PC-3 (cell line): ENCODE measurements at regions not wholly inside any gene's neighbourhood (a gene's known extent, or its start where the extent isn't known, plus 50 kb on each side); places are given as distances from the start of the nearest gene placed in this dataset.
"Not testable (repeated sequence)": the region's sequence is repeated elsewhere in the genome, so short reads cannot be mapped to it uniquely, and the experiment has no call there.

Experiments used
- ATAC-seq: fragments of 200-7000 bp; cut with Tn5 transposase; 2 replicates; pipeline ENCODE4 v1.9.1; 2020; ENCODE audit warnings: mild to moderate bottlenecking, moderate library complexity
- BruUV-seq: library from RNA; stranded (reverse); fragments of 400-500 nt; replicated peaks from 2 replicates; lab custom pipeline; 2021; lab: Mats Ljungman, UMichigan
- CTCF ChIA-PET: fragments of 300-600 bp; sonication (Branson Sonifier 250); formaldehyde crosslinking; loops from one replicate; lab custom pipeline; 2022; ENCODE audit warnings: antibody characterized with exemption; lab: Charles Lee
- POLR2A ChIA-PET: fragments of 300-600 bp; sonication (Branson Sonifier 250); formaldehyde crosslinking; loops from one replicate; lab custom pipeline; 2022; ENCODE audit warnings: antibody characterized with exemption; ENCODE audit not compliant: unreplicated experiment; lab: Charles Lee
- DNase-seq: peaks from one replicate; pipeline ENCODE4 v3.0.0-alpha.2; 2015
- H2AFZ ChIP-seq: fragments of 300-600 bp; sonication (generic); 2 replicates; pipeline ENCODE4 v1.6.0; 2016; ENCODE audit warnings: antibody characterized with exemption, low read length
- H3F3A ChIP-seq: fragments of 300-600 bp; sonication (generic); one replicate; pipeline ENCODE4 v1.6.0; 2017; ENCODE audit warnings: antibody characterized with exemption, low read length, control low read depth, mild to moderate bottlenecking; ENCODE audit not compliant: unreplicated experiment
- H3K27ac ChIP-seq: fragments of 300-600 bp; sonication (generic); 2 replicates; pipeline ENCODE4 v1.5.1; 2016; ENCODE audit warnings: mild to moderate bottlenecking, low read length
- H3K27me3 ChIP-seq: fragments of 300-600 bp; sonication (generic); 2 replicates; pipeline ENCODE4 v1.6.1; 2016; ENCODE audit warnings: low read length, mixed read lengths
- H3K36me3 ChIP-seq: fragments of 300-600 bp; sonication (generic); 2 replicates; pipeline ENCODE4 v1.6.1; 2016; ENCODE audit warnings: low read depth, mixed run types, low read length, mixed read lengths
- H3K4me1 ChIP-seq: fragments of 300-600 bp; sonication (generic); 2 replicates; pipeline ENCODE4 v1.5.1; 2016; ENCODE audit warnings: low read length; ENCODE audit not compliant: insufficient read depth
- H3K4me2 ChIP-seq: fragments of 300-600 bp; sonication (generic); 2 replicates; pipeline ENCODE4 v1.6.0; 2016; ENCODE audit warnings: low read length
- H3K4me3 ChIP-seq: fragments of 300-600 bp; sonication (generic); 2 replicates; pipeline ENCODE4 v1.5.1; 2016; ENCODE audit warnings: mild to moderate bottlenecking, low read length, mixed read lengths
- H3K79me2 ChIP-seq: fragments of 300-600 bp; sonication (generic); 2 replicates; pipeline ENCODE4 v1.6.1; 2017; ENCODE audit warnings: low read length, mixed read lengths
- H3K9ac ChIP-seq: fragments of 300-600 bp; sonication (generic); 2 replicates; pipeline ENCODE4 v1.6.0; 2016; ENCODE audit warnings: mild to moderate bottlenecking, low read length
- H3K9me2 ChIP-seq: fragments of 300-600 bp; sonication (generic); replicated peaks from 2 replicates; pipeline ENCODE4 v1.6.1; 2016; ENCODE audit warnings: mixed run types, low read length, mixed read lengths
- H3K9me3 ChIP-seq: fragments of 300-600 bp; sonication (generic); 2 replicates; pipeline ENCODE4 v1.6.1; 2016; ENCODE audit warnings: low read length, mixed read lengths
- H4K20me1 ChIP-seq: fragments of 300-600 bp; sonication (generic); 2 replicates; pipeline ENCODE4 v1.6.1; 2016; ENCODE audit warnings: low read length, mixed read lengths
- intact Hi-C: fragments of 100-400 bp; cut with micrococcal nuclease; formaldehyde crosslinking; loops from 2 replicates; pipeline ENCODE4 v1.9.0; 2023

DNA sequence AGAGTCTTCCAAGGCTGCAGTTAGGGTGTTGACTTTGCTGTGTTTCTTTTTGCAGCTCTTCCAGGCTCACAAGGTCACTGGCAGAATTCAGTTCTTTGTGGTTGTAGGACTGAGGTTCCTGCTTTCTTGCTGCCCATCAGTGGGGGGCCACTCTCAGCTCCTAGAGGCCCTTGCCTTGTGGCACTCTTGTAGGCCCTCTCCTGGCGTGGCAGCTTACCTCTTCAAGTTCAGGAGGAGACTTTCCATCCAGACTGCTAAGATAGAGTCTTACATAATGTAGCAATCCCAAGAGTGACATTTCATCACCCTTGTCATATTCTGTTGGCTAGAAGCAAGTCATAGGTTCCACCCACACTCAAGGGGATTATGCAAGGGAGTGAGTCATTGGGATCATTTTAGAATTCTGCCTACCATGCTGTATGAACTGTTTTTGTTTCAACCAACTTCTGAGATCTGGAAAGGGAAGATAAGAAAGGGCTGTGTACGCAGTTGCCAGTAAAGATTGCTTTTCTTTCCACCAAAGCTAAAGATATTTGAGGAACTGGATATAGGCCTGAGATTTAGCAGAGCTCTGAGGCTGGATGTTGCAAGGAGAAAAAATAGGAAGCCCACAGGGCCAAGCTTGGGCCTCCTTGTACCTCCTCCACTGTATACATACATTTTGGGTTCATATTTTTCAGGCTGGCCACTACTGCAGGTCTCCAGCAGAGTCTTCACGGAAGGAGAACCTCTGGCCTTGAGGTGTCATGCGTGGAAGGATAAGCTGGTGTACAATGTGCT, 91.8 kb downstream of the FAM72C start:
- H3K79me2 ChIP-seq, H3K9me2 ChIP-seq, DNase-seq, H3K4me3 ChIP-seq, H3K27me3 ChIP-seq, H3K4me1 ChIP-seq, CTCF ChIA-PET, H3K9ac ChIP-seq, H3K27ac ChIP-seq, H3K9me3 ChIP-seq, intact Hi-C loops, H2AFZ ChIP-seq, H3F3A ChIP-seq, H3K36me3 ChIP-seq, BruUV-seq, H3K4me2 ChIP-seq, POLR2A ChIA-PET, H4K20me1 ChIP-seq, ATAC-seq: not testable (repeated sequence)

DNA sequence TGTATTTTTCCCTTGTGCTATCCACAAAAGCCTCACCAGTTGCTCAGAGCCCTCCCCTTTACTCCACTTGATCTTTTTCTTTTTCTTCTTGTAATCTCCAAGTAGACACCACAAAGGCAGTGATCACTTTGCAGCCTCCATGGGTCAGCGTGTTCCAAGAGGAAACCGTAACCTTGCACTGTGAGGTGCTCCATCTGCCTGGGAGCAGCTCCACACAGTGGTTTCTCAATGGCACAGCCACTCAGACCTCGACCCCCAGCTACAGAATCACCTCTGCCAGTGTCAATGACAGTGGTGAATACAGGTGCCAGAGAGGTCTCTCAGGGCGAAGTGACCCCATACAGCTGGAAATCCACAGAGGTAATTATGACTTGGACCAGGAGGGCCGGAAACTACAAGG, 95.8 kb downstream of the FAM72C start:
- H4K20me1 ChIP-seq, H2AFZ ChIP-seq, H3K27ac ChIP-seq, H3K4me2 ChIP-seq, H3K79me2 ChIP-seq, intact Hi-C loops, H3K36me3 ChIP-seq, H3K9me3 ChIP-seq, H3K9ac ChIP-seq, H3K4me3 ChIP-seq, BruUV-seq, POLR2A ChIA-PET, ATAC-seq, H3K4me1 ChIP-seq, CTCF ChIA-PET, H3K27me3 ChIP-seq, DNase-seq, H3K9me2 ChIP-seq, H3F3A ChIP-seq: not testable (repeated sequence)

DNA sequence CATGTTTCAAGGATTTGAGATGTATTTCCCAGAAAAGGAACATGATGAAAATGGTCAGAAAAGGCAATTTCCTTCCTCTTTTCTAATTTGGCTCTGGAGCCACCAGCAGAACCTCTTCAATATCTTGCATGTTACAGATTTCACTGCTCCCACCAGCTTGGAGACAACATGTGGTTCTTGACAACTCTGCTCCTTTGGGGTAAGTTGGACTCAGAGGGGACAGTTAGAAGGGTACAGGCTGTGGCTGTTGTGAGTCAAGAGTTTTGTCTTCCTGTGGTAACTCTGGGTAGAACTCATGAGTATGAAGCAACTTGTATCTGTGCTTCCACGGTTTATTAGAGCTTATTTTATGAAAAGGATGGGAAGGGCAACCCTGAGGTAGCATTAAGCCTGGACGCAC, 97.2 kb downstream of the FAM72C start:
- H3K4me1 ChIP-seq, H3K9me3 ChIP-seq, intact Hi-C loops, BruUV-seq, ATAC-seq, H3K9ac ChIP-seq, H4K20me1 ChIP-seq, H3K9me2 ChIP-seq, POLR2A ChIA-PET, H2AFZ ChIP-seq, H3K79me2 ChIP-seq, H3K27me3 ChIP-seq, H3K4me3 ChIP-seq, H3K27ac ChIP-seq, H3F3A ChIP-seq, H3K36me3 ChIP-seq, DNase-seq, H3K4me2 ChIP-seq, CTCF ChIA-PET: not testable (repeated sequence)

- intact Hi-C loops: not testable (repeated sequence)
Measured at GRCh38 chr1:143873650-143874049, 98.1 kb downstream of the FAM72C start.

GRCh38 chr1:143870388-143870787, 101.4 kb downstream of the FAM72C start:
- H3K4me3 ChIP-seq, H3K9me2 ChIP-seq, H3K9me3 ChIP-seq, H3K79me2 ChIP-seq, H3K36me3 ChIP-seq, H3K27ac ChIP-seq, ATAC-seq, H3F3A ChIP-seq, DNase-seq, BruUV-seq, H3K4me1 ChIP-seq, H3K4me2 ChIP-seq, H2AFZ ChIP-seq, CTCF ChIA-PET, intact Hi-C loops, H3K27me3 ChIP-seq, POLR2A ChIA-PET, H4K20me1 ChIP-seq, H3K9ac ChIP-seq: not testable (repeated sequence)

More at GRCh38 chr1:143873650-143874049, 98.1 kb downstream of the FAM72C start:
- H4K20me1 ChIP-seq, DNase-seq, H3K27ac ChIP-seq, H3K4me1 ChIP-seq, H3K79me2 ChIP-seq, H3K9me2 ChIP-seq, BruUV-seq, H3K4me3 ChIP-seq, H2AFZ ChIP-seq, H3K36me3 ChIP-seq, H3K27me3 ChIP-seq, ATAC-seq, H3F3A ChIP-seq, H3K9me3 ChIP-seq, H3K9ac ChIP-seq, POLR2A ChIA-PET, H3K4me2 ChIP-seq, CTCF ChIA-PET: not testable (repeated sequence)

DNA sequence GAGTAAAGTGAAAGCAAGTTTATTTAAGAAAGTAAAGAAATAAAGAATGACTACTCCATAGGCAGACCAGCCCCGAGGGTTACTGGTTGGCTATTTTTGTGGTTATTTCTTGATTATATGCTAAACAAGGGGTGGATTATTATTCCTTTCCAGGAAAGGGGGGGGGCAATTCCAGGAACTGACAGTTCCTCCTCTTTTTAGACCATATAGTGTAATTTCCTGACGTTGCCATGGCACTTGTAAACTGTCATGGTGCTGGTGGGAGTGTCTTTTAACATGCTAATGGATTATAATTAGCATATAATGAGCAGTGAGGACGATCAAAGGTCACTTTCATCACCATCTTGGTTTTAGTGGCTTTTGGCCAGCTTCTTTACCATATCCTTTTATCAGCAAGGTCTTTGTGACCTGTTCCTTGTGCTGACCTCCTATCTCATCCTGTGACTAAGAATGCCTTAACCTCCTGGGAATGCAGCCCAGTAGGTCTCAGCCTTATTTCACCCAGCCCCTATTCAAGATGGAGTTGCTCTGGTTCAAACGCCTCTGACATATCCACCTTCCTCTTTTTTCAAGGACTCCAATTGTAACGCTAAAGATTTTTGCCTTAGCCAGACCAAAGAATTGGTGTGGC, 104.1 kb downstream of the FAM72C start:
- H3K27me3 ChIP-seq, CTCF ChIA-PET, intact Hi-C loops, H3K9me2 ChIP-seq, H3K9me3 ChIP-seq, H4K20me1 ChIP-seq, H3K36me3 ChIP-seq, H3K4me1 ChIP-seq, H3K4me2 ChIP-seq, H3F3A ChIP-seq, H3K4me3 ChIP-seq, DNase-seq, POLR2A ChIA-PET, ATAC-seq, BruUV-seq, H2AFZ ChIP-seq, H3K79me2 ChIP-seq, H3K27ac ChIP-seq, H3K9ac ChIP-seq: not testable (repeated sequence)
